BLaER1 treated with 17β-estradiol and CSF1 and Interleukin-3, amounts not matched to agents 10 nM and 100 nM (cell line): ENCODE measurements at regions not wholly inside any gene's neighbourhood (a gene's known extent, or its start where the extent isn't known, plus 50 kb on each side); places are given as distances from the start of the nearest gene placed in this dataset.

Experiments
- H3K27ac ChIP-seq, 11 experiments: shearing (Covaris generic); formaldehyde crosslinking; 2 replicates each; pipeline ENCODE4 v1.8.1; 2022
- H3K27me3 ChIP-seq, 11 experiments: shearing (Covaris generic); formaldehyde crosslinking; 2 replicates each; pipeline ENCODE4 v1.8.1; 2022
- H3K36me3 ChIP-seq, 11 experiments: shearing (Covaris generic); formaldehyde crosslinking; 2 replicates each; pipeline ENCODE4 v1.8.1; 2022
- H3K4me1 ChIP-seq, 10 experiments: shearing (Covaris generic); formaldehyde crosslinking; 2 replicates each; pipeline ENCODE4 v1.8.1; 2022
- H3K4me2 ChIP-seq, 11 experiments: shearing (Covaris generic); formaldehyde crosslinking; 2 replicates each; pipeline ENCODE4 v1.8.1; 2022
- H3K4me3 ChIP-seq, 10 experiments: shearing (Covaris generic); formaldehyde crosslinking; 2 replicates each; pipeline ENCODE4 v1.8.1; 2022
- H3K9ac ChIP-seq, 11 experiments: shearing (Covaris generic); formaldehyde crosslinking; 2 replicates each; pipeline ENCODE4 v1.8.1; 2022
- H3K9me3 ChIP-seq, 11 experiments: shearing (Covaris generic); formaldehyde crosslinking; replicated peaks in 1 of 11; 2 replicates each; pipeline ENCODE4 v1.8.1; 2022
- H4K20me1 ChIP-seq, 11 experiments: shearing (Covaris generic); formaldehyde crosslinking; 2 replicates each; pipeline ENCODE4 v1.8.1; 2022
- Cebpa-rat ChIP-seq, 11 experiments: shearing (Covaris generic); IDR thresholded peaks; 2 replicates each; pipeline ENCODE4 v1.8.1; 2022

DNA sequence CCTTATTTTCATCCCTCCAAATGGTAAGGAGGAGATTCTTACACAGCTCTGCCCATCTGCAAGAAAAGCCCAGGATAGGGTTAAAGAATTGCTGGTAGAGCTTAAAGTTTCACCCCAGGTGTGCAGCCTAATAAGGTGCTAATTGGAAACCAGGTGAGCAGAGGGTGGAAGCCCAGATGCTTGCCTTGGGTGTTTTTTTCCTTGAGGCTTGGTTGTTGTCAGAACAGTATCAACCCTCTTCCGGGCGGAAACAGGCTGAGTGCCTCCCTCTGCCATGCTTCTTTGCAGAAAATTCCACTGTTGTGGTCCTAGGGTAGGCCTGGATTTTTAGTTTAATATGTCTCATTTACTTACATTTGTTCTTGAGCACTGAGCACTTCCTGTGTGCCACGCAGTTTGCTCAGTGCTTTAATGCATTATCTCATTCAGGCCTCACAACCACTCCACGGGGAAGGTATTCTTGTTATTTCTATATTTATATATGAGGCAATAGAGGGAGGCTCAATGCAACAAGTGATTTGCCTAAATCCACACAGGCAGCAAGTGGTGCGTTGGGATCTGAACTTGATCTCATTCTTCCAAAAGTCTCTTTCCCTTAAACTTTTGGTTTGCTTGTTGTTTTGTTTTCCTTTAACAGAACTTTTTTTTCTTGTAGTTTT lies 115.0 kb upstream of the LRIG1 start:
- Histone ChIP-seq H3K4me1 (0 out of 20 replicates have a peak, but pooled peaks cover 0 to 4% (median 0%) of the 10 kb centered on the region in 10 experiments), H3K4me2 (no peak overlapping the region), H3K27me3 (no peaks in the 10 kb centered on the region), H3K27ac (no peak overlapping the region), H3K36me3 (no peaks in the 10 kb centered on the region), H3K4me3 (no peak overlapping the region), H3K9ac (no peak overlapping the region), H3K9me3 (0 out of 22 replicates have a peak, but pooled peaks cover 0 to 2% (median 0%) of the 10 kb centered on the region in 11 experiments), H4K20me1 (no peaks in the 10 kb centered on the region)
- no peak for TF ChIP-seq Cebpa-rat (IDR thresholded peaks at IDR 0.05)

GRCh38 chr3:66617351-66617750 lies 116.5 kb upstream of the LRIG1 start:
- H4K20me1 ChIP-seq: no peaks in the 10 kb centered on the region
- no peaks in the 10 kb centered on the region for H3K36me3 ChIP-seq
- no peak overlapping the region for H3K4me3 ChIP-seq
- TF ChIP-seq Cebpa-rat (IDR thresholded peaks at IDR 0.05): no peak
- no peak overlapping the region for H3K9ac ChIP-seq
- no peak overlapping the region for H3K27ac ChIP-seq
- H3K27me3 ChIP-seq: no peaks in the 10 kb centered on the region
- H3K4me2 ChIP-seq: no peak overlapping the region
- H3K9me3 ChIP-seq: 0 out of 22 replicates have a peak, but pooled peaks cover 0 to 2% (median 0%) of the 10 kb centered on the region in 11 experiments
- 0 out of 20 replicates have a peak, but pooled peaks cover 0 to 5% (median 0%) of the 10 kb centered on the region in 10 experiments for H3K4me1 ChIP-seq

DNA sequence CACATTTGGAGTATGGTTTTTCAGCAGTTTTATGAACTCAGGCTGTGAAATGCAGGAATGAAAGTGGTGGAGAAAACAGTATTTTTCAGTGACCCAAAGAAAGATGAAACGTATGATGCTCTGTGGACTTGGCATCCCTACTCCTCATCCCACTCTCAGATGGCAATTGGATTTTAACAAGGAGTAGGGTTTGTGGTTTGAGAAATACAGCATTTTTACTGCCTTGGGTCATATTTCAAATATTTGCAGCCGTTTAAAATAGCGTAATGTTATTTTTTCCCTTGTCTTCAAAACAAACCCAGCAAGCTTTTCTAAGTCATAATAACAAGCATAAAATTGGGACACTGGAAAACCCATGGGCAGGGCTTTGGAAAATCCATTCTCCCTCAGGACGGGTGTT lies 117.2 kb upstream of the LRIG1 start:
- Histone ChIP-seq H3K4me2 (no peak overlapping the region), H3K27me3 (no peaks in the 10 kb centered on the region), H3K9me3 (0 out of 22 replicates have a peak, but pooled peaks cover 0 to 2% (median 0%) of the 10 kb centered on the region in 11 experiments), H3K36me3 (no peaks in the 10 kb centered on the region), H3K4me1 (0 out of 20 replicates have a peak, but pooled peaks cover 0 to 5% (median 0%) of the 10 kb centered on the region in 10 experiments), H3K27ac (no peak overlapping the region), H3K9ac (no peak overlapping the region), H4K20me1 (no peaks in the 10 kb centered on the region), H3K4me3 (no peak overlapping the region)
- no peak for TF ChIP-seq Cebpa-rat (IDR thresholded peaks at IDR 0.05)

DNA sequence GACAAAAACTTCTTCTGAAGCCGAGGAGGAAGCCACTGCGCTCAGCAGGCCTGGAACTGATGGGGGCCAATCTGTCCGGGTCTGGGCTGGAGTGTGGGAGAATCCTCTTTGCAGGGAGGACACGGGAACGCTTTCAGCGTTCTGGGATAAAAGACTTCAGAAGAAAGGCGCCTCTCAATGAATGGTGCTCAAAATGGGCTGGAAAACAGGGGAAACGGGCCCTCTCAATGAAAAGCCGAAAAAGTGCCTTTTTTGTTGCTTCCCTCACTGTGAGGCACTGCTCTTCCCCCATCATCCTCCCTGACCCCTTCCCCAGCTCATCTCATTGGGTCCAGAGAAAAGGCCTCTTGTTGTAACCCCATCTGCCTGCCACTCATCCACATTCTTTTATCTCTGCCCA lies 119.5 kb upstream of the LRIG1 start:
- 0 out of 20 replicates have a peak, but pooled peaks cover 0 to 5% (median 0%) of the 10 kb centered on the region in 10 experiments for H3K4me1 ChIP-seq
- H3K27me3 ChIP-seq: no peaks in the 10 kb centered on the region
- no peaks in the 10 kb centered on the region for H3K36me3 ChIP-seq
- no peak overlapping the region for H3K9ac ChIP-seq
- H3K4me3 ChIP-seq: no peak overlapping the region
- no peak overlapping the region for H3K27ac ChIP-seq
- no peak overlapping the region for H3K4me2 ChIP-seq
- no peak for TF ChIP-seq Cebpa-rat (IDR thresholded peaks at IDR 0.05)
- peaks cover 0 to 4% (median 0%) of the 10 kb centered on the region in 11 experiments; a peak in 1 of 22 replicates for H3K9me3 ChIP-seq
- no peaks in the 10 kb centered on the region for H4K20me1 ChIP-seq

DNA sequence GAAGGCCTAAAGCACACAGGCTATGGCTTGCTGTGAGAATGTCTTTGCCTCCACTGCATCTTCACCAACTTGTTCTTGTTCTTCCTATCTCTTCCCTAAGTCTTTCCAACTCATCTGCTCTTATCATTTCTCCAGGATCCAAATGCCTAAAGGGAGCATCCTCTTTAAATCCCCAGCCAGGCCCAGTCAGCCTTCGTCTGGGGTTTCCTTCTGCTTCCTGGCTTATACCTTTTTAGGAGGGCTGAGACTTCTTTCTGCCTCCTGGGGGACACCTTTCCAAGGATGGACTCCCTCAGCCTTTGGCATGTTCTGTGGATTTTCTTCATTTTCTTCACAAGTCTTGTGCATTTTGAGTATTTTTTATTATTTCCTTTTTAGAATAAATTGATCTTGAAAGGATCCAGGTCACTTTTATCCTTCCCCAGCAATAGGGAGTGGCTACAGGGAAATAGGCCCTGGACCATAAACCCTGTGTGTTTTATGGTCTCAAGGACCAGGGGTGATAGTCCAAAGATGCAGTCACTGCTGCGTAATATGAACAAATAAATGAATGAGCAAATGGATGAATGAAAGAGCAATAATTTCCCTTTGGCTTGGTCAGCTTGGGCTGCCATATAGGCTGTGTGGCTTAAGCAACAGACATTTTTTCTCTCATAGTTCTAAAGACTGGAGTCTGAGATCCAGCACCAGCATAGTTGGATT lies 122.1 kb upstream of the LRIG1 start:
- H3K4me3 ChIP-seq: no peak overlapping the region
- H3K4me2 ChIP-seq: no peak overlapping the region
- H3K27me3 ChIP-seq: no peaks in the 10 kb centered on the region
- no peak overlapping the region for H3K27ac ChIP-seq
- H3K4me1 ChIP-seq: 0 out of 20 replicates have a peak, but pooled peaks cover 0 to 5% (median 0%) of the 10 kb centered on the region in 10 experiments
- TF ChIP-seq Cebpa-rat (IDR thresholded peaks at IDR 0.05): no peak
- H3K9ac ChIP-seq: no peak overlapping the region
- peaks cover 0 to 4% (median 0%) of the 10 kb centered on the region in 11 experiments; a peak in 1 of 22 replicates for H3K9me3 ChIP-seq
- H3K36me3 ChIP-seq: no peaks in the 10 kb centered on the region
- no peaks in the 10 kb centered on the region for H4K20me1 ChIP-seq

- Histone ChIP-seq H3K27me3 (no peaks in the 10 kb centered on the region), H3K4me1 (0 out of 20 replicates have a peak, but pooled peaks cover 0 to 3% (median 0%) of the 10 kb centered on the region in 10 experiments), H3K4me3 (no peak overlapping the region), H3K9ac (no peak overlapping the region), H3K27ac (no peak overlapping the region), H4K20me1 (no peaks in the 10 kb centered on the region), H3K36me3 (no peaks in the 10 kb centered on the region), H3K9me3 (peaks cover 0 to 4% (median 0%) of the 10 kb centered on the region in 11 experiments; a peak in 1 of 22 replicates), H3K4me2 (no peak overlapping the region)
- TF ChIP-seq Cebpa-rat (IDR thresholded peaks at IDR 0.05): no peak
These were observed 124.8 kb upstream of the LRIG1 start for GRCh38 chr3:66625505-66626216.

- no peaks in the 10 kb centered on the region for H3K36me3 ChIP-seq
- no peak overlapping the region for H3K9ac ChIP-seq
- H3K9me3 ChIP-seq: no peaks in the 10 kb centered on the region
- H3K27me3 ChIP-seq: no peaks in the 10 kb centered on the region
- no peak for TF ChIP-seq Cebpa-rat (IDR thresholded peaks at IDR 0.05)
- H3K4me1 ChIP-seq: no peaks in the 10 kb centered on the region
- no peak overlapping the region for H3K4me2 ChIP-seq
- no peaks in the 10 kb centered on the region for H4K20me1 ChIP-seq
- no peak overlapping the region for H3K4me3 ChIP-seq
- H3K27ac ChIP-seq: no peak overlapping the region
These were observed 128.5 kb upstream of the LRIG1 start for GRCh38 chr3:66629150-66629981.

DNA sequence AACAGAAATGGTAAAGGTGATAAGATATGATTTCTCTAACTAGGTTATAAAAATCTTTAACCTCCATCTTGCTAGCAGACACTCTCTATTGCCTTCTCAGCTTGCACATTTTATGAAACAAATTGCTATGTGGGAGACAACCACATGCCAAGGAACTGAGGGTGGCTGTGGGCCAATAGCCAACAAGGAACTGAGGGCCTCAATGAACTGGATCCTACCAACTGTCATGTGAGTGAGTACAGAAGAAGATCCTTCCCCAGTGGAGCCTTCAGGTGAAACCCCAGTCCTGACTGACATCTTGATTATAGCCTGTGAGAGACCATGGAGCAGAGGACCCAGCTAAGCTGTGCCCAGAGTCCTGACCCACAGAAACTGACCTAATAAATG lies 129.2 kb upstream of the LRIG1 start:
- Histone ChIP-seq H3K4me2 (no peak overlapping the region), H3K27me3 (no peaks in the 10 kb centered on the region), H3K9ac (no peak overlapping the region), H3K4me1 (no peaks in the 10 kb centered on the region), H3K27ac (no peak overlapping the region), H3K4me3 (no peak overlapping the region), H3K36me3 (no peaks in the 10 kb centered on the region), H3K9me3 (no peaks in the 10 kb centered on the region), H4K20me1 (no peaks in the 10 kb centered on the region)
- no peak for TF ChIP-seq Cebpa-rat (IDR thresholded peaks at IDR 0.05)
